Left ventricle myocardium inferior (tissue), 1 donor: ENCODE measurements at regions not wholly inside any gene's neighbourhood (a gene's known extent, or its start where the extent isn't known, plus 50 kb on each side); places are given as distances from the start of the nearest gene placed in this dataset.
"Not testable (repeated sequence)": the region's sequence is repeated elsewhere in the genome, so short reads cannot be mapped to it uniquely, and the experiment has no call there.

Source experiments
- DNase-seq: peaks from one replicate; pipeline ENCODE4 v3.0.0-alpha.2; 2020
- H3K27ac ChIP-seq: fragments of 200-600 bp; replicated peaks from 2 replicates; pipeline ENCODE4 v1.8.0; 2021
- H3K27me3 ChIP-seq: fragments of 200-600 bp; 2 replicates; pipeline ENCODE4 v1.8.0; 2021; ENCODE audit warnings: low read depth
- H3K36me3 ChIP-seq: fragments of 200-600 bp; 2 replicates; pipeline ENCODE4 v1.8.0; 2021
- H3K4me1 ChIP-seq: fragments of 200-600 bp; 2 replicates; pipeline ENCODE4 v1.8.0; 2021
- H3K4me3 ChIP-seq: fragments of 200-600 bp; 2 replicates; pipeline ENCODE4 v1.8.0; 2021; ENCODE audit warnings: mild to moderate bottlenecking, moderate library complexity
- H3K9me3 ChIP-seq: fragments of 200-600 bp; replicated peaks from 2 replicates; pipeline ENCODE4 v1.8.0; 2021
- intact Hi-C: fragments of 100-400 bp; cut with micrococcal nuclease; formaldehyde crosslinking; loops from one replicate; pipeline ENCODE4 v1.11.0; 2022
- TF ChIP-seq, protein P1 (sequence below): fragments of 200-600 bp; IDR thresholded peaks from 2 replicates; pipeline ENCODE4 v1.8.0; 2021; ENCODE audit warnings: antibody characterized with exemption, mild to moderate bottlenecking, borderline replicate concordance
- donor health status: DM: no; HTN: yes; CAD: no; lungs with severe emphysema.

DNA sequence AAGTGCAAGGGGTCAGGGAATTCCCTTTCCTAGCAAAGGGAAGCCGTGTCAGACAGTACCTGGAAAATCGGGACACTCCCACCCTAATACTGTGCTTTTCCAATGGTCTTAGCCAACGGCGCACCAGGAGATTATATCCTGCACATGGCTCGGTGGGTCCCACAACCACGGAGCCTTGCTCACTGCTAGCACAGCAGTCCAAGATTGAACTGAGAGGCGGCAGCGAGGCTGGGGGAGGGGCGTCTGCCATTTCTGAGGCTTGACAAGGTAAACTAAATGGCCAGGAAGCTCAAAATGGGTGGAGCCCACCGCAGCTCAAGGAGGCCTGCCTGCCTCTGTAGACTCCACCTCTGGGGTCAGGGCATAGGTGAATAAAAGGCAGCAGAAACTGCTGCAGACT lies 76.5 kb upstream of the LINC00632 start:
- H3K27me3 ChIP-seq, H3K36me3 ChIP-seq, DNase-seq, H3K4me1 ChIP-seq, H3K9me3 ChIP-seq, H3K4me3 ChIP-seq, intact Hi-C loops, H3K27ac ChIP-seq: not testable (repeated sequence)

DNA sequence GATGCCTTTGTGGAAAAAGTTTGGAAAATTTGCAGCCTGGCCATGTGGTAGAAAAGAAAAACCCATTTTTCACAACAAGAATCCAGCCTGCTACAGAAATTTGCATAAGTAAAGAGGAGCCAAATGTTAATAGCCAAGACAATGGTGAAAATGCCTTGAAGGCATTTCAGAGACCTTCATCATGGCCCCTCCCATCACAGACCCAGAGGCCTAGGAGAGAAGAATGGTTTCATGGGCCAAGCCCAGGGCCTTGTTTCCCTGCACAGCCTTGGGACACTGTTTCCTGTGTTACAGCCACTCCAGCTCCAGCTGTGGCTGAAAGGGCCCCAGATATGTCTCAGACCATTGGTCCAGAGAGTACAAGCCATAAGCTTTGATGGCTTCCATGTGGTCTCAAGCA lies 101.4 kb upstream of the LINC00632 start:
- TF ChIP-seq, protein P1, sequence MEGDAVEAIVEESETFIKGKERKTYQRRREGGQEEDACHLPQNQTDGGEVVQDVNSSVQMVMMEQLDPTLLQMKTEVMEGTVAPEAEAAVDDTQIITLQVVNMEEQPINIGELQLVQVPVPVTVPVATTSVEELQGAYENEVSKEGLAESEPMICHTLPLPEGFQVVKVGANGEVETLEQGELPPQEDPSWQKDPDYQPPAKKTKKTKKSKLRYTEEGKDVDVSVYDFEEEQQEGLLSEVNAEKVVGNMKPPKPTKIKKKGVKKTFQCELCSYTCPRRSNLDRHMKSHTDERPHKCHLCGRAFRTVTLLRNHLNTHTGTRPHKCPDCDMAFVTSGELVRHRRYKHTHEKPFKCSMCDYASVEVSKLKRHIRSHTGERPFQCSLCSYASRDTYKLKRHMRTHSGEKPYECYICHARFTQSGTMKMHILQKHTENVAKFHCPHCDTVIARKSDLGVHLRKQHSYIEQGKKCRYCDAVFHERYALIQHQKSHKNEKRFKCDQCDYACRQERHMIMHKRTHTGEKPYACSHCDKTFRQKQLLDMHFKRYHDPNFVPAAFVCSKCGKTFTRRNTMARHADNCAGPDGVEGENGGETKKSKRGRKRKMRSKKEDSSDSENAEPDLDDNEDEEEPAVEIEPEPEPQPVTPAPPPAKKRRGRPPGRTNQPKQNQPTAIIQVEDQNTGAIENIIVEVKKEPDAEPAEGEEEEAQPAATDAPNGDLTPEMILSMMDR = no peak
- Histone ChIP-seq H3K27me3 (no peaks in the 10 kb centered on the region), H3K4me3 (no peak overlapping the region), H3K9me3 (no peaks in the 10 kb centered on the region), H3K27ac (no peak overlapping the region), H3K36me3 (no peaks in the 10 kb centered on the region), H3K4me1 (no peaks in the 10 kb centered on the region)
- intact Hi-C loops = no loop called here
- no peak for DNase-seq

DNA sequence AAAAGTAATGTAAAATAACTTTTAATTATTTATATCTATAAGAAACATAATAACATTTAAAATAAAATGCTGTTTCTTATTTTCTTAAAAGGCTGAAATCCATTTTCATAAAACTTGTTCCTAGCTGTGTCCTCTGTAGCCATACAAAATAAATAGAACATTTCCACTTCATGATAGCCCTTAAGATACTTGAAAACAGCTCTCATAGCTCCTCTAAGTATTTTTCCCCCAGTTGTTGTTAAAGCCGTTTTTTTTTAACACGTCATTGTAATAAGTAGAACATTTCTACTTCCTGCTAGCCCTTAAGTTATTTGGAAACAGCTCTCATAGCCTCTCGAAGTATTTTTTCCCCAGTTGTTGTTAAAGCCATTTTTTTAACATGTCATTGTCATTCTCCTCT lies 97.3 kb upstream of the SOX3 start:
- Histone ChIP-seq H3K36me3 (no peaks in the 10 kb centered on the region), H3K27me3 (no peaks in the 10 kb centered on the region), H3K4me1 (no peaks in the 10 kb centered on the region), H3K27ac (no peak overlapping the region), H3K4me3 (no peak overlapping the region), H3K9me3 (no peaks in the 10 kb centered on the region)
- TF ChIP-seq, protein P1 = no peak
- DNase-seq = no peak
- intact Hi-C loops = no loop called here

DNA sequence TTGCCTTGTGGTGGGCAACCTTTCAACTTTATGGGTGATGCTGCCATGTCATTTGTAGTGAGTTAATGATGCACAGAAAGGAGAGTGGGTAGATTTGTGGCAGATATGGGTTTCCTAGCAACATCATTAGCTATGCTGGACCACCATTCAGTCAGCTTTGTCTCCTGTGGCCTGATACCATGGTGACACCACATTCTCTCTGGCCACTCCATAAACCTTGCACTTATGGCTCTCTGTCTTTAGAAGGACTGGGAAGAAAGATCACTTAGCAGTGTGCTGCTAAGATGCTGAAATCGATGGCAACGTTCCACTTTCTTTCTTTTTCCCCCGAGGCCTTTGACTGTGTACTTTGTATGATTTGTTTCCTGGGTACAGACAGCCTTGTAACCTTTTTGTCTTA lies 95.0 kb upstream of the SOX3 start:
- no peak for DNase-seq
- H3K4me1 ChIP-seq = no peaks in the 10 kb centered on the region
- H3K27me3 ChIP-seq = no peaks in the 10 kb centered on the region
- no peak overlapping the region for H3K4me3 ChIP-seq
- H3K9me3 ChIP-seq = no peaks in the 10 kb centered on the region
- H3K27ac ChIP-seq = no peak overlapping the region
- TF ChIP-seq, protein P1 = no peak
- H3K36me3 ChIP-seq = no peaks in the 10 kb centered on the region
- intact Hi-C loops = no loop called here

DNA sequence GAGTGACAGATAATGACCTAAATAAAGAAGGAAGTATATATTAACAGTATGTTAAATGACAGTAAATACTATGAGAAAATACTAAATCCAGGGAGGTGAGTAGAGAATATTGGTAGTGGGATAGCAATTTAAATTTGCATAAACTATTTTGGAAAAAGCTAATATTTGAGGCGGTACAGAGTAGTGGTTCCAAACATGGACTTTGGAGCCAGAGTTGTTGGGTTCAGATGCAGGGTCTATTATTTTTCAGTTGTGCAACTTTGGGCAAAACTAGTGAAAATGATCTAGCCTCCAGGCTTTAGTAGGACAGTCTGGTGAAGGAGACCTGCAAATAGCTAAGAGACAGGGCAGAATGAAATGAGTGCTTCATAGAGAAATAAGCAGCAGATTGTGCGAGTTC lies 84.8 kb upstream of the SOX3 start:
- DNase-seq = no peak
- no peaks in the 10 kb centered on the region for H3K4me1 ChIP-seq
- no peak overlapping the region for H3K4me3 ChIP-seq
- H3K27me3 ChIP-seq = no peaks in the 10 kb centered on the region
- intact Hi-C loops = no loop called here
- TF ChIP-seq, protein P1 = no peak
- H3K27ac ChIP-seq = no peak overlapping the region
- no peaks in the 10 kb centered on the region for H3K36me3 ChIP-seq
- H3K9me3 ChIP-seq = no peaks in the 10 kb centered on the region

DNA sequence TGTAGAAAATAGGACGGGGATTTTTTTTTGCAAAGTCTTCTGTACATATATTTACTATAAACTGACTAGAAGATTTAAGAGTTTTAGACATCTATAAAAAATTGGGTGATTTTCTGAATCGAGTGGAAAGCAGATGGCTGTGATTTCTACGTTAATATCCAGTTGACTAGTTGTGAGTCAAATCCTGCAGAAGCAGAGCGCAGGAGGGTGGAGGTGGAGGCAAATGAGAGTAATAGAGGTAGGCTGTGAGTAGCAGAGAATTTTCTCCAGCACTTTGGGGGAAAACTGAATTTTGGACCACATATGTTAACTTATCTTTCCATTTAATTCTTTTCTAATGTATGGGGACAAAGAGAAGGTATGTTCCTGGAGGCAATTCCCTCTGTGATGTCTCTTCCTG lies 82.1 kb upstream of the SOX3 start:
- Histone ChIP-seq H3K27ac (no peak overlapping the region), H3K36me3 (no peaks in the 10 kb centered on the region), H3K9me3 (no peaks in the 10 kb centered on the region), H3K4me1 (no peaks in the 10 kb centered on the region), H3K4me3 (no peak overlapping the region), H3K27me3 (no peaks in the 10 kb centered on the region)
- TF ChIP-seq, protein P1 = no peak
- intact Hi-C loops = no loop called here
- DNase-seq = no peak
